Natural killer cell (primary cell): ENCODE measurements at regions not wholly inside any gene's neighbourhood (a gene's known extent, or its start where the extent isn't known, plus 50 kb on each side); places are given as distances from the start of the nearest gene placed in this dataset.

Experiments
- ATAC-seq, 3 donors: fragments of 150-1000 bp in 2 of 3; fragments of 200-7000 bp in 1 of 3; cut with Tn5 transposase; 1 replicate in 1 of 3; 2 replicates in 2 of 3; pipeline ENCODE4 v1.10.0; 2021; ENCODE audit warnings: mild to moderate bottlenecking in 2 of 3, moderate library complexity in 2 of 3
- DNase-seq, 2 donors: peaks; one replicate each; pipeline versions ENCODE4 v3.0.0 to v3.0.0-alpha.2; 2013 to 2021; ENCODE audit warnings: mixed read lengths in 1 of 2
- H3K27ac ChIP-seq: one replicate; pipeline ENCODE4 v1.5.1; 2013; ENCODE audit warnings: mild to moderate bottlenecking, low read length
- H3K27me3 ChIP-seq: one replicate; pipeline ENCODE4 v1.6.1; 2013; ENCODE audit warnings: low read length; ENCODE audit not compliant: control insufficient read depth, insufficient read depth
- H3K36me3 ChIP-seq: one replicate; pipeline ENCODE4 v1.6.1; 2013; ENCODE audit warnings: low read length; ENCODE audit not compliant: control insufficient read depth, insufficient read depth
- H3K4me1 ChIP-seq: one replicate; pipeline ENCODE4 v1.6.1; 2013; ENCODE audit warnings: low read length; ENCODE audit not compliant: control insufficient read depth, insufficient read depth
- H3K4me3 ChIP-seq: one replicate; pipeline ENCODE4 v1.5.1; 2013; ENCODE audit warnings: low read length
- H3K9me3 ChIP-seq: one replicate; pipeline ENCODE4 v1.6.1; 2013; ENCODE audit warnings: low read length; ENCODE audit not compliant: control insufficient read depth, insufficient read depth
- H3K27ac Mint-ChIP-seq, 2 donors: one replicate each; pipeline ENCODE4 v1.8.0; 2022; ENCODE audit warnings: mild to moderate bottlenecking in 2 of 2, mixed read lengths in 2 of 2, moderate library complexity in 1 of 2
- H3K27me3 Mint-ChIP-seq, 2 donors: one replicate each; pipeline ENCODE4 v1.8.0; 2022; ENCODE audit warnings: low read depth in 2 of 2, mixed read lengths in 2 of 2
- H3K36me3 Mint-ChIP-seq: one replicate; pipeline ENCODE4 v1.8.0; 2022; ENCODE audit warnings: mixed read lengths
- H3K4me1 Mint-ChIP-seq, 2 donors: one replicate each; pipeline ENCODE4 v1.8.0; 2022; ENCODE audit warnings: mixed read lengths in 2 of 2
- H3K4me3 Mint-ChIP-seq: one replicate; pipeline ENCODE4 v1.8.0; 2022; ENCODE audit warnings: mild to moderate bottlenecking, moderate library complexity, mixed read lengths
- H3K9me3 Mint-ChIP-seq, 2 donors: one replicate each; pipeline ENCODE4 v1.8.0; 2022; ENCODE audit warnings: mixed read lengths in 2 of 2
- CTCF ChIP-seq: fragments of 200-600 bp; IDR thresholded peaks from one replicate; pipeline ENCODE4 v1.8.0; 2022; ENCODE audit warnings: antibody characterized with exemption
- WGBS: methylation state at CpG from one replicate; pipeline ENCODE4 v1.1.7; 2013; ENCODE audit warnings: missing lambda C conversion rate; ENCODE audit not compliant: insufficient coverage; 5-methylcytosine and 5-hydroxymethylcytosine counted together
- intact Hi-C: fragments of 100-400 bp; cut with micrococcal nuclease; formaldehyde crosslinking; loops from one replicate; pipeline ENCODE4 v1.14.2; 2022

DNA sequence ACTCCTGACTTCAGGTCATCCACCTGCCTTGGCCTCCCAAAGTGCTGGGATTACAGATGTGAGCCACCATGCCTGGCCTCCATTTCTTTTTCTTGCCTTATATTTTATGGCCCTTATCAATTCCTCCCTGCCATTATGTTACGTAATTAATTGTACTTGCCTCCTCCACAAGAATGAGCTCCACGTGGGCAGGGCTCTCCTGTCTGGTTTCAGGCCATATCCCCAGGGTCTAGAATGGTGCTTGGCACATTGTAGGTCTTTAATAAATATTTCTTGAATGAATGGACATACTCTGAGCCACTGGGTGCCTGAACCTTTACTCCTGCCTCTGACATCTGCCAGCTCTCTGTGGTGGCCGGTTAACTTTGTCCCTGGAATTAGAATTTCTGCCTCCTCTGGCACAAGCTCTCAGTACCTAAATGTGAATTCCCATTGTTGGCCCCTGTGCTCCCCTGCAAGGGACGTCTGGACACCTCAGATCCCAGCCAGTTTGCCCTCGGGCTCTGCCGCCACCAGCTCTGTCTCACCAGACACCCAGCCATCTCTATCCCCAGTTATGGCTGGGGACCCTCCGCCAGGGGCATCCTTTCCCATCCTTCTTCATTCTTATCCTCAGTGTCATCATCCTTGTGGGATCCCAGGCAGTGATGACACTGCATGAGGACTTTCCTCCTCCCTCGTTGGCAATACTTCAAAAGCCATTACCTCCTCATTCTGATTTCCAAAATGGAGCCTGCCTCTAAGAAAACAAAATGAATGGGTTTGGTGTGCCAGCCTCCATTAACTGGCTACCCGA is 165.6 kb upstream of the SMAD3 start:
- no peak overlapping the region for H3K27ac Mint-ChIP-seq
- no peaks in the 10 kb centered on the region for H3K27me3 ChIP-seq
- no peak overlapping the region for H3K4me3 ChIP-seq
- H3K36me3 ChIP-seq: no peaks in the 10 kb centered on the region
- no peaks in the 10 kb centered on the region for H3K9me3 Mint-ChIP-seq
- peaks cover 4 to 5% of the 10 kb centered on the region in 2 donors for H3K4me1 Mint-ChIP-seq
- no peak for DNase-seq
- ATAC-seq: no peak
- no peaks in the 10 kb centered on the region for H3K4me1 ChIP-seq
- whole genome bisulfite sequencing: 90% methylated on average over 9 of the region's 9 CpGs
- no peak overlapping the region for H3K4me3 Mint-ChIP-seq
- peaks cover 6 to 13% of the 10 kb centered on the region in 2 donors for H3K27me3 Mint-ChIP-seq
- no peak for TF ChIP-seq CTCF
- no peaks in the 10 kb centered on the region for H3K9me3 ChIP-seq
- H3K36me3 Mint-ChIP-seq: peaks cover 6% of the 10 kb centered on the region
- no peak overlapping the region for H3K27ac ChIP-seq
- intact Hi-C loops: no loop called here

- peaks cover 4 to 5% of the 10 kb centered on the region in 2 donors for H3K4me1 Mint-ChIP-seq
- WGBS: 89% methylated on average over 14 of the region's 14 CpGs
- Histone ChIP-seq H3K36me3 (no peaks in the 10 kb centered on the region), H3K27me3 (no peaks in the 10 kb centered on the region), H3K4me3 (no peak overlapping the region), H3K4me1 (no peaks in the 10 kb centered on the region), H3K27ac (no peak overlapping the region), H3K9me3 (no peaks in the 10 kb centered on the region)
- H3K27ac Mint-ChIP-seq: no peak overlapping the region
- H3K9me3 Mint-ChIP-seq: no peaks in the 10 kb centered on the region
- H3K36me3 Mint-ChIP-seq: peaks cover 6% of the 10 kb centered on the region
- no peak overlapping the region for H3K4me3 Mint-ChIP-seq
- H3K27me3 Mint-ChIP-seq: peaks cover 6 to 7% of the 10 kb centered on the region in 2 donors
- TF ChIP-seq CTCF: no peak
- ATAC-seq: no peak
- no peak for DNase-seq
- intact Hi-C loops: no loop called here
Measured at GRCh38 chr15:66900586-66901310, 164.7 kb upstream of the SMAD3 start.

- no peak for DNase-seq
- intact Hi-C loops: no loop called here
- H3K9me3 Mint-ChIP-seq: peaks cover 0 to 2% of the 10 kb centered on the region in 2 donors
Measured at GRCh38 chr15:66901336-66902100, 163.9 kb upstream of the SMAD3 start.

More at GRCh38 chr15:66901336-66902100, 163.9 kb upstream of the SMAD3 start:
- no peaks in the 10 kb centered on the region for H3K9me3 ChIP-seq
- Mint-ChIP-seq H3K4me3 (no peak overlapping the region), H3K27me3 (peaks cover 9 to 10% of the 10 kb centered on the region in 2 donors), H3K4me1 (peaks cover 4 to 5% of the 10 kb centered on the region in 2 donors), H3K27ac (no peak overlapping the region), H3K36me3 (peaks cover 6% of the 10 kb centered on the region)
- TF ChIP-seq CTCF: no peak
- no peaks in the 10 kb centered on the region for H3K36me3 ChIP-seq
- 91% methylated on average over 6 of the region's 6 CpGs for WGBS
- H3K4me3 ChIP-seq: no peak overlapping the region
- H3K27ac ChIP-seq: no peak overlapping the region
- H3K27me3 ChIP-seq: no peaks in the 10 kb centered on the region
- no peak for ATAC-seq
- no peaks in the 10 kb centered on the region for H3K4me1 ChIP-seq
